Fibroblast of gingiva (primary cell): ENCODE measurements at regions not wholly inside any gene's neighbourhood (a gene's known extent, or its start where the extent isn't known, plus 50 kb on each side); places are given as distances from the start of the nearest gene placed in this dataset.
"Not testable (repeated sequence)": the region's sequence is repeated elsewhere in the genome, so short reads cannot be mapped to it uniquely, and the experiment has no call there.

ENCODE experiments used
- DNase-seq: peaks from one replicate; pipeline ENCODE4 v3.0.0-alpha.2; 2011; ENCODE audit warnings: low read depth

- no peak for DNase-seq
These were observed 153.3 kb downstream of the AVL9 start for GRCh38 chr7:32648408-32649156.

- DNase-seq = not testable (repeated sequence)
These were observed 150.0 kb downstream of the AVL9 start for GRCh38 chr7:32645255-32645654.

- DNase-seq = no peak
These were observed 147.9 kb downstream of the AVL9 start for GRCh38 chr7:32643194-32643593.

GRCh38 chr7:32639122-32639521, 143.8 kb downstream of the AVL9 start:
- DNase-seq = no peak

GRCh38 chr7:32638479-32639121, 143.3 kb downstream of the AVL9 start:
- not testable (repeated sequence) for DNase-seq
